ENCODE measurements at regions not wholly inside any gene's neighbourhood (a gene's known extent, or its start where the extent isn't known, plus 50 kb on each side); places are given as distances from the start of the nearest gene placed in this dataset.
"Not testable (repeated sequence)": the region's sequence is repeated elsewhere in the genome, so short reads cannot be mapped to it uniquely, and the experiment has no call there.

GRCh38 chr1:188958461-188959115 is 1519.1 kb downstream of the BRINP3 start:
- no peak for DNase-seq

- DNase-seq, result no peak
These were observed 1490.8 kb downstream of the BRINP3 start for GRCh38 chr1:188986745-188987417.

- DNase-seq, result no peak
These were observed 1489.1 kb downstream of the BRINP3 start for GRCh38 chr1:188988589-188988988.

GRCh38 chr1:188991221-188991930 is 1486.3 kb downstream of the BRINP3 start:
- DNase-seq, result no peak

- no peak for DNase-seq
These were observed 1469.8 kb downstream of the BRINP3 start for GRCh38 chr1:189007824-189008223.

- DNase-seq, result no peak
These were observed 1456.1 kb downstream of the BRINP3 start for GRCh38 chr1:189021577-189021976.

- DNase-seq, result no peak
These were observed 1455.6 kb downstream of the BRINP3 start for GRCh38 chr1:189022015-189022414.

- DNase-seq, result no peak
These were observed 1450.2 kb downstream of the BRINP3 start for GRCh38 chr1:189027512-189027911.

GRCh38 chr1:189033169-189033568 is 1444.5 kb downstream of the BRINP3 start:
- DNase-seq, result no peak

- DNase-seq, result no peak
These were observed 1441.0 kb downstream of the BRINP3 start for GRCh38 chr1:189036628-189037027.

- DNase-seq, result no peak
These were observed 1431.5 kb downstream of the BRINP3 start for GRCh38 chr1:189046127-189046526.

- no peak for DNase-seq
These were observed 1392.9 kb downstream of the BRINP3 start for GRCh38 chr1:189084811-189085210.

GRCh38 chr1:189103956-189104355 is 1373.7 kb downstream of the BRINP3 start:
- no peak for DNase-seq

- no peak for DNase-seq
These were observed 1360.4 kb downstream of the BRINP3 start for GRCh38 chr1:189117072-189117770.

- no peak for DNase-seq
These were observed 1355.7 kb downstream of the BRINP3 start for GRCh38 chr1:189121941-189122340.

- no peak for DNase-seq
These were observed 1352.0 kb downstream of the BRINP3 start for GRCh38 chr1:189125694-189126093.

- DNase-seq, result no peak
These were observed 1346.1 kb downstream of the BRINP3 start for GRCh38 chr1:189131576-189131975.

- not testable (repeated sequence) for DNase-seq
These were observed 1337.9 kb downstream of the BRINP3 start for GRCh38 chr1:189139748-189140147.

GRCh38 chr1:189141056-189141455 is 1336.6 kb downstream of the BRINP3 start:
- no peak for DNase-seq

GRCh38 chr1:189149547-189150375 is 1327.9 kb downstream of the BRINP3 start:
- DNase-seq, result no peak

- DNase-seq, result no peak
These were observed 1327.0 kb downstream of the BRINP3 start for GRCh38 chr1:189150624-189151023.

GRCh38 chr1:189151361-189151760 is 1326.3 kb downstream of the BRINP3 start:
- DNase-seq, result no peak
